ENCODE measurements at regions not wholly inside any gene's neighbourhood (a gene's known extent, or its start where the extent isn't known, plus 50 kb on each side); places are given as distances from the start of the nearest gene placed in this dataset.
"Not testable (repeated sequence)": the region's sequence is repeated elsewhere in the genome, so short reads cannot be mapped to it uniquely, and the experiment has no call there.

GRCh38 chr18:78410094-78410786, 569.4 kb upstream of the SALL3 start:
- no peak for DNase-seq (ENCODE audit: low read depth)

GRCh38 chr18:78411539-78411938, 568.1 kb upstream of the SALL3 start:
- DNase-seq (ENCODE audit: low read depth), result no peak

DNA sequence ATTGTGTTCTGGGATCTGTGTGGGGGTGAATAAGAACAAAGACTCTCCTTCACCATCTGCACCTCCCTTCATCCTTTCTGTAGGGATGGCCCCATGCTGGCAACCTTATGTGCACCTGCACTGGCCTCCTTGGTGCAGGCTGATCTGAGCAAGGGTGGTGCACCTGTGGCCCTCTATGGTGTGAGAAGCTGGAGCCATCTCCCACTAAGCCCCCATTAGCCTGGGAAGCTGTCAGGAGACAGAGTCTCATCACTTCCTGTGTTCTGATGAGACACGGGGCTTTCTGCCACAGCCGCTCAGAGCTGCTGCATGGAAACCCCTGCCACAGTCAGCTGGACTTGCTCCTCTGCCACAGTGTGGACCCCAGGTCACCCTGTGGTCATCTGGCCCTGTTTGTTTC, 565.3 kb upstream of the SALL3 start:
- no peak for DNase-seq (ENCODE audit: low read depth)

GRCh38 chr18:78416853-78417252, 562.8 kb upstream of the SALL3 start:
- no peak for DNase-seq (ENCODE audit: low read depth)

- DNase-seq (ENCODE audit: low read depth), result no peak
Observed at GRCh38 chr18:78418379-78418778, 561.2 kb upstream of the SALL3 start.

DNA sequence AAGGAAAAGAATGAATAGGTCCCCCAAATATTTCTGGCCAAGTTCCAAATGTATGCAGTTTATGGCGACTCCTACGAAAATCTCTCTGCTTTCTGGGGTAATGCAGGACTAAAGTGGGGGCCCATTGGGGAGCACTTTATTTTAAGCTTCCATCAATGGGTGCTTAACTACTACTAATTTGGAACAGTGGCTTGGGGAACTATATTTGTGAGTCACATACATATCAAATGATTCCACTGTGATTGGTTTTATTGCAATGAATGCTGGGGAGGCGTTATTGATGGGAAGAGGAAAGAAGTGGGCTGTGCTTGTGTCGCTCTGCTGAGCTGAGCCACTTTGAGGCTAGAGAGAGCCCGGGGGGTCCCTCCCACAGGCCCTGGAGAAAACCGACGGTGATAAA, 560.4 kb upstream of the SALL3 start:
- no peak for DNase-seq (ENCODE audit: low read depth)

GRCh38 chr18:78420116-78420515, 559.5 kb upstream of the SALL3 start:
- DNase-seq (ENCODE audit: low read depth), result no peak

- DNase-seq (ENCODE audit: low read depth), result no peak
Observed at GRCh38 chr18:78421392-78421791, 558.2 kb upstream of the SALL3 start.

- no peak for DNase-seq (ENCODE audit: low read depth)
Observed at GRCh38 chr18:78422336-78422735, 557.3 kb upstream of the SALL3 start.

DNA sequence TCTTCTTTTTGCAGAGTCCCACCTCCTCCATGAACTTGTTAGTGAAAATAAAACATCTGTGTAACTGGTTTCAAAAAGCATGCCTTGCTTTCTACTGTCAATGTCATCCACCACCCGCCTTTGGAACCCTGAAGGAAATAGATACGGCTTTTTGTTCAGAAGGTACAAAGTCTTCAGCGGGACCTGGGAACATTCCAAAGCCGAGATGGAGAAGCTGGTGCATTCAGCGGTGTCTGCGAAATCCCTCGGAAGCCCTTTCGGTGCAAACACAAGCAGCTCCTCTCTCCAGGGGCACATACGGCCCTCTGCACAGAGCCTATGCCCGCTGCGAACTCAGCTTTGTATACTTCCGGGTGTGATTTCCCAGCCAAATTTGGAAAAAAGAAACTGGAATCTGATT, 555.8 kb upstream of the SALL3 start:
- DNase-seq (ENCODE audit: low read depth), result no peak

DNA sequence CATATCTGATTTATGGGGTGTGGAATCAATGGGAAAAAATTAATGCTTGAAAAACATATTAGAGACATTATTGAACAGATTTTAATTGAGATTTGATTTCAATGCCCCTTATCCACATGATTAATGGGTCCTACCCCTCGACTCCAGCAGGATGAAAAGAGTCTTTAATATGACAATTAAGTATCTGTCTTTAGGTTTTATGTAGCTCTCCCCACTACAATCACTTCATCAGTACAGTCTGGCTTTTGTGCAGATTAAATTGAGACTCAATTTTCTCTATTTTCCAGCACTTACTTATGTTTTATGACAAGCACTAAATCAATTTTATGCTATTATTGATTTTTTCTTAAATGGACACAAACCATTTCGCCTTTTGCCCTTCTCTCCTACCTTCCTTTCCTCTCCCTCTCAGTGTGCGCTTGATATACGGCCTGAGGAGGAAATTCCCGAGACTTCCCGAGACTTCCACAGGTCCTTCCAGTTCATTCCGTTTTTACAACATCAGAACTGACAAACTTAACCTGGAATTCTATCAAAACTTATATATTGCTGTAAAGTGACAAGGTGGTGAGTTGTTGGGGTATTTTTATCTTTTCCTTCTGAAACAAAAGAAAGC, 555.1 kb upstream of the SALL3 start:
- DNase-seq (ENCODE audit: low read depth), result no peak

DNA sequence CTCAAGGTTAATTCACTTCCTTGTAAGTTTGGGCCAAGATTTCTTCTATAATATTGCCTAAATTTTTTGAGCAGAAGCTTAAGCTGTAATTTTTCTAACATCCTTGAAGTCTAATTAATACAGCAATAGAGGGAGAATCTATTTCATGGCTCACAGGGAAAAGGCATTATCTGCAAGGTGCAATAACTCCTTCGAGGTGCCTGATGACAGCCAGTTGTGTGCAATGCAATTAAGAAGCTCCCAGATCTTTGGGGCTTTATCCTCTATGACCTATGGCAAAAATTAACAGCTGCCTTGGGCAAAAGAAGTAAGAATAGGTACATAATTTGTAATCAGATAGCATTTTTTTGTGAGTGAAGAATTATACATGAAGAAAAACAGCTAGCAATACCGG, 554.6 kb upstream of the SALL3 start:
- no peak for DNase-seq (ENCODE audit: low read depth)

GRCh38 chr18:78427081-78427480, 552.5 kb upstream of the SALL3 start:
- DNase-seq (ENCODE audit: low read depth), result no peak

- DNase-seq (ENCODE audit: low read depth), result no peak
Observed at GRCh38 chr18:78429127-78430108, 550.2 kb upstream of the SALL3 start.

DNA sequence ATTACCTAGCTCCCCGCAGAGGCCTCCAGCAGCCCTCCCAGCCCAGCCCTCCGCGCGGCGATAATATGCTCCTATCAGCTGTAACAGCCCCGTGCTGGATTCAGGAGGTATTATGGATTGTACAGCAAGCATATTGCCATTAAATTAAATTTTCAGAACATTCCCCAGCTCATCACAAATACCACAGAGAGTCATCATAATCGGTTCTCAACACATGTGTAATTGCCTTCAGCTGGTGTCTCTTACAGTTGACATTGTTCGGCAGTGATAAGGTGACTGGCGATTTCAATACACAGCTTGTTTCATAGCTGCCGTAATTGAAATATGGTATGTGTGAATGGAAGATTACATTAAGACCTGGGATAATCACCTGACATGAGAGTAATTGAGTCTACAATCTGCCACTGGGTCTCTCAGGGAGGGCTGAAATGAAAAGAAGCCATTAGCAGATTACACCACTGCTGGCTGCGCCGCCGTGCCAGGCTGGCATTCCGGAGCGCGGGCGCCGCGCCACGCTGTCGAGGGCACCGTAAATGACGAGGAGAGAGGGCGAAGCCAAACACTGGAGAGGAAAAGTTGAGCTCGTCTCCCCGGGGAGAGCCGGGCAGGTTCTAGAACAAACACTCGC, 549.4 kb upstream of the SALL3 start:
- no peak for DNase-seq (ENCODE audit: low read depth)

DNA sequence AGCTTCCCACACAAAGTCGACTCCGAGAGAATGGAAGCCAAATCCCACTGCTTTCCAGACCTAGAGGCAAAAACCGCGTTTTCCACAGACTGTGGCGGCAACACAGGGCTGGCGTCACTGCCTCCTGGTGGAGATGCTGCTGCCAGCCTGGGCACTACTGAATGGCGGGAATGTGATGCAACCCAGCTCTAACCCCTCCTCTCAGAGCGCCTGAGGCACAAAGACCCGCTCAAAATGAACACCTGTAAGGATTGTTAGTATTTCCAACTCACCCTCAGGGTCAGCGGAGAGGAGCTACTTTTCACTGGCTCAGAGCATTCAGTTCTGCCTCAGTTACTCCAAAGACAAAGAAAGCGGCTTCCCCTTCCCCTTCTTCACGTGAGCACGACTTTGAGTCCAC, 548.0 kb upstream of the SALL3 start:
- no peak for DNase-seq (ENCODE audit: low read depth)

DNA sequence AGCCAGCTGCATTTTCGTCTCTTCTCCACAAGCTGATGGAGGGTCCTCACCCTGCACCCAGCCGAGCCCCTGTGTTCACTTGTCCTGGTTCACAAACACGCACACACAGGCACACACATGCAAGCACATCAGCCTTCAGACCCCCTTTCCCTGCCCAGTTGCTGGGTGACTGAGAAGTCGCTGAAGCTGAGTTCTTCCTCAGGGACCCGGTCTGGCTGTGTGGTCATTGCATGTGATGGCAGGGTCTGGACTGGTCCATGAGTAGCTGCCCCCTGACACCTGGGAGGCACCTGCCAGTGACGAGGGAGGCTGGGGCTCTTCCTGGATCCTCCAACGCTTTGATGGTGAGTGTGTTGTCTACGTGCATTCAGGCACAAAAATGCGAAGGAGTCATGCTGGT, 546.1 kb upstream of the SALL3 start:
- DNase-seq (ENCODE audit: low read depth), result no peak

GRCh38 chr18:78436110-78436509, 543.5 kb upstream of the SALL3 start:
- no peak for DNase-seq (ENCODE audit: low read depth)

GRCh38 chr18:78438235-78438634, 541.4 kb upstream of the SALL3 start:
- not testable (repeated sequence) for DNase-seq (ENCODE audit: low read depth)

- no peak for DNase-seq (ENCODE audit: low read depth)
Observed at GRCh38 chr18:78445880-78446279, 533.7 kb upstream of the SALL3 start.

- DNase-seq (ENCODE audit: low read depth), result no peak
Observed at GRCh38 chr18:78447211-78447610, 532.4 kb upstream of the SALL3 start.

DNA sequence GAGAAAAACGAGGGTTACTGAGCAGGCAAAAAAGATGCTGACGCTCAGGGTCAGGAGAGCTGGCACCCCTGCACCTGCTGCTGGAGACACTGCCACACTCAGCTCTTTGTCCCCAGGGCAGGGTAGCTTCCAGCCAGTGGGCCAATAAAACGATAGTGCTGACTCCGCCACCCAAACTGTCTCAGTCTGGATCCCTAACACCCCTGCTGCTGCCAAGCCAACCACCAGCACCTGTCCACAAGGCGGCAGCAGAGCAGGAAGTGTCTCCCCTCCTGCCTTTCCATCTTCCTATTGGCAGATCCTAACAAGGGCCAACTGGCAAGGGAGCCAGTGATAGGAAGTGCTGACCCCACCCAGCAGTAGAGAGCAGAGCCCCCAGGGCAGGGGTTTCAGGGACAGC, 531.5 kb upstream of the SALL3 start:
- no peak for DNase-seq (ENCODE audit: low read depth)
